OCI-LY7 (cell line): ENCODE measurements at regions not wholly inside any gene's neighbourhood (a gene's known extent, or its start where the extent isn't known, plus 50 kb on each side); places are given as distances from the start of the nearest gene placed in this dataset.

Experiments
- CTCF ChIP-seq: fragments of 200-600 bp; sonication (generic); conservative IDR thresholded peaks from 2 replicates; pipeline ENCODE4 v1.5.1; 2014; ENCODE audit warnings: mild to moderate bottlenecking, antibody characterized with exemption, low read length, moderate library complexity, mixed read lengths
- EZH2phosphoT487 ChIP-seq: fragments of 200-600 bp; sonication (generic); IDR thresholded peaks from 2 replicates; pipeline ENCODE4 v1.6.1; 2018; ENCODE audit warnings: low read depth, borderline replicate concordance, mild to moderate bottlenecking, mixed run types, antibody characterized with exemption, low read length, moderate library complexity, mixed read lengths

- TF ChIP-seq CTCF (no peak), EZH2phosphoT487 (no peak)
These were observed 495.0 kb downstream of the BRD1 start for GRCh38 chr22:49332691-49333090.
